Activated CD8-positive, alpha-beta memory T cell treated with anti-CD3 and anti-CD28 coated beads for 24 hours (primary cell): ENCODE measurements at regions not wholly inside any gene's neighbourhood (a gene's known extent, or its start where the extent isn't known, plus 50 kb on each side); places are given as distances from the start of the nearest gene placed in this dataset.
"Not testable (repeated sequence)": the region's sequence is repeated elsewhere in the genome, so short reads cannot be mapped to it uniquely, and the experiment has no call there.

Experiments used
- DNase-seq: peaks from one replicate; pipeline ENCODE4 v3.0.0-alpha.2; 2020

- no peak for DNase-seq
Measured at GRCh38 chr2:144914622-144915318, 394.9 kb upstream of the ZEB2 start.

DNA sequence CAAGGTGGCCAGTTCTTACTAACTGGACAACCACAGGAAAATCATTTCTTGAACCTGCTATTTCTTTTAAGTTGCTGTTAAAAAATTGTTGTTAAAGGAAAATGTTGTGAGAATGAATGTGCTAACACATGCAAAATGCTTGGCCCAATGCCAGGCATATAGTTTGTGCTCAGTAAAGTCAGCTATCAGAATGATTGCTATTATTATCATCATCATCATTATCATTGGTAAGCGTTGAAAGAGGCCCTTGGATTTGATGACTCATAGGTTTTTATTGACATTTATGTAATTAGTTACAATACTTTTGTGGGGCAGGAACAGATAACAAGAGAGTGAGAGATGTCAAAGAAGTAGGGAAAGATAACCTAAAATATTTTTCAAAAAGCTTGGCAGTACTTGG is 394.2 kb upstream of the ZEB2 start:
- no peak for DNase-seq

GRCh38 chr2:144912206-144912605 is 392.3 kb upstream of the ZEB2 start:
- no peak for DNase-seq

- no peak for DNase-seq
Measured at GRCh38 chr2:144905956-144906355, 386.0 kb upstream of the ZEB2 start.

DNA sequence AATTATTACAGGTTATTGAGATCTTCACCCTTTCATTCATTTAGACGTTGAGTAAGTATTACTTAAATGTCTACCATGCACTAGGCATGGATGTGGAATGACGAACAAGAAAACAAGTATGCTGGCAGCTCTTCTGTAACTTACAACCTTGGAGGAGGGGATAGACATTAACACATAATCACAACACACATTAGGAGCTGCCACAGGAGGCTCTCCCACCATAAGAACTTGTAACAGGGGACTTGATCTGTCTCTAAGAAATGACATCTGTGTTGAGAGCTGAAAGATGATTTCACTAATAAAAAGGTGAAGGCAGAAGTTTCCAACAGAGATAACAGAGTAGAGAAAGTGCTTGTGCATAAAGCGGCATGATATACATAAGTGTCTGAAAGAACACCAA is 384.7 kb upstream of the ZEB2 start:
- DNase-seq, result no peak

GRCh38 chr2:144903045-144903444 is 383.1 kb upstream of the ZEB2 start:
- not testable (repeated sequence) for DNase-seq

DNA sequence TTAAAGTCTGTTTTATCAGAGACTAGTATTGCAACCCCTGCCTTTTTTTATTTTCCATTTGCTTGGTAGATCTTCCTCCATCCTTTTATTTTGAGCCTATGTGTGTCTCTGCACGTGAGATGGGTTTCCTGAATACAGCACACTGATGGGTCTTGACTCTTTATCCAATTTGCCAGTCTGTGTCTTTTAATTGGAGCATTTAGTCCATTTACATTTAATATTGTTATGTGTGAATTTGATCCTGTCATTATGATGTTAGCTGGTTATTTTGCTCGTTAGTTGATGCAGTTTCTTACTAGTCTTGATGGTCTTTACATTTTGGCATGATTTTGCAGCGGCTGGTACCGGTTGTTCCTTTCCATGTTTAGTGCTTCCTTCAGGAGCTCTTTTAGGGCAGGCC is 381.5 kb upstream of the ZEB2 start:
- not testable (repeated sequence) for DNase-seq

GRCh38 chr2:144896341-144896740 is 376.4 kb upstream of the ZEB2 start:
- no peak for DNase-seq

GRCh38 chr2:144894612-144895599 is 375.0 kb upstream of the ZEB2 start:
- no peak for DNase-seq

DNA sequence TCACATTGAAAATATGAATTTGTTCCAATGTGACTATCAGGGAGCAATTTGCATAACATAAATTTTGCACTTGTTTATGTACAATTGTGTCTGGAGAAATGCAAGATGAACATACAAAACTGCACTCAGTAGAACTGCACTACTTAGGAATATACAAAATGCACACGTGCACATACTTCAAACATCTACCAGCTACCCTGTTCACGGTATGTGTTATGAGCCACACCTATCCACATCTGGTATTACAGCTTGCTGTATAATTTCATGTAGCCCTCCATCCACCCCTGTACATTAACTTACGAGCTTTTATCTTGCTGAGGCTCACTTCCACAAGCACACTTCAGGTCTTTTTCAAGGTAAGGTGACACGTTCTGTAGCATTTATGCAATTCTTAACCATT is 373.5 kb upstream of the ZEB2 start:
- DNase-seq, result no peak

GRCh38 chr2:144890828-144891227 is 370.9 kb upstream of the ZEB2 start:
- no peak for DNase-seq

DNA sequence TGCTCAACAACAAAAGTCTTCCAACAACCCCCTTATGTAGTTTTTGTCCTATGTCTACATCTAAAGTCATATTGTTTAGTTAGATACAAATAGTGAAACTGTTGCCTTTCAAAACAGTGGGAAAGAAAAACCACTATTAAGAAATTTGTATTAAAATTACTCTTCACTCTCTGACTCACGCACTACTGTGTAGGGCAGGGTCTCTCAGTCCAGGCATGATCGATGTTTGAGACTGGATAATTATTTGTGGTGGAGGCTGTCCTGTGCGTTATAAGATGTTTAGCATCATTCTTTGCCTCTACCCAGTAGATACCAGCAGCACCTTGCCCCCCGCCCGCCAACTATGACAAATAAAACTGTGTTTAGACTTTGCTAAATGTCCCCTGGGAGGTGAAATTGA is 369.4 kb upstream of the ZEB2 start:
- no peak for DNase-seq

DNA sequence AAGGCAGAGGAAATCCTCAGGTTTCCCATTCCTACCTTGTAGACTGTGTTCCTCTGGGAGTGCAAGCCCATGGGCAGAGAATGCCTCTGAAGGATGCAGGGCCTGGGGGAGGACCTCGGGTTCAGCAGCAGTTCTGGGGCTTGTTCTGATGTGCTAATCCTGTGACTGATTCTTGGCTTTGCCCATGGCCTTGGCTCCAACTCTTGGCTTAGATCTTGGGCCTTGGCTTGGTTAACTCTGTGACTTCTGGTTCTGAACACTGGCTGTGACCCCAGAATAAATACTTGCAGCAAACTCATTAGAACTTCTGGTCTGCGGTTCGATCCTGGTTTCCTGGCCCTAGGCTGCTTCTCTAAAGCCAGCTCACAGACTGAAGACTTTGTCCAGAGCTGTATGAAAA is 366.9 kb upstream of the ZEB2 start:
- DNase-seq, result no peak

- no peak for DNase-seq
Measured at GRCh38 chr2:144877893-144878292, 358.0 kb upstream of the ZEB2 start.

- no peak for DNase-seq
Measured at GRCh38 chr2:144876013-144876412, 356.1 kb upstream of the ZEB2 start.

DNA sequence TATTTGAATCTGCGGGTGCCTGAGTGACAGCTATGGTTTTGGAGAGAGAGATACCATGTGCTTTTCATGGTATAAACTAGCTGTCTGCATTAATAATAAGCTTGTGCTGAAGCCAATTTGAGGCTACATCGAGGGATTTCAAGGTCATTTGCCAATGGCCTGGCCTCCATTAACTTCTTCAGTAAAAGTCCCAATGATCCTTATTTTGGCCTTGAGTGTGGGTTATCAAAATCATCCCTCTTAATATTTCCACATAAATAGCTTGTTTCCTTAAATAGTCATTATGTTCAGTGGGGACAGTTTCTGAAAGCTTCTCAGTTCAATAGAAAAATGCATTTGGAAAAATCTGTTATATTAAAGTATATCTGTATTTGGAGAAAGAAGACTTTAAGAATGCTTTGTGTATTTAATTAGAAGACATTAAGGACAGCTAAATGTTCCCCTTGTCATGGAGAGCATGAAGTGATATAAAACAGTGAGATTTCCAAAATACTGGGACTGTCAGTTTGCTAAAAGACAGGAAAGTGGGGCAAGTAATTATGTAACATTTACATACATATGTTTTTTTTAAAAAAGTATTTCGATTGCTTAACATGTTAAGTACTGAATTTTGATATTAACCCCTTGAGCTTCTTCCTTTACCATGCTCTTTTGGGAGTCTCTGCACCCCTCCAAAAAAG is 355.5 kb upstream of the ZEB2 start:
- DNase-seq, result no peak

- no peak for DNase-seq
Measured at GRCh38 chr2:144865670-144866069, 345.8 kb upstream of the ZEB2 start.

GRCh38 chr2:144859716-144860115 is 339.8 kb upstream of the ZEB2 start:
- no peak for DNase-seq

GRCh38 chr2:144858211-144858610 is 338.3 kb upstream of the ZEB2 start:
- DNase-seq, result no peak

GRCh38 chr2:144854596-144854995 is 334.7 kb upstream of the ZEB2 start:
- DNase-seq, result no peak

DNA sequence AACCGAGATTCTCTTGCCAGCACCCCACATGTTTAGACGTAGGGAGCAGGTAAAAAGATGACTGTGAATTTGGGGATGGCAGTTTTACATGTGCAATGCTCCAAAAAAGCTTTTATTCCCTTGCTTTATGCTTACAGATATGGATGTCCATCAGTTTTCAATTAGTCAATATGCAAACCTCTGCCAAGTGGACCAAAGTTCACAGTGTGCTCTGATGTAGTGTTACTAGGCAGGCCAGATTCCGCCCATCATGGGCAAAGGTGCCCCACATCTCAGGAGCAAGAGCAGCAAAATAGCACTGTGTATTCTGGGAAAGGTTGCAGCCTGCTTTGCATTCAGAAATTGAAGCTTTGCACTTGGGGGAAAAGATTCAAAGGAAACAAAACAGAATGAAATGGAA is 329.7 kb upstream of the ZEB2 start:
- no peak for DNase-seq

DNA sequence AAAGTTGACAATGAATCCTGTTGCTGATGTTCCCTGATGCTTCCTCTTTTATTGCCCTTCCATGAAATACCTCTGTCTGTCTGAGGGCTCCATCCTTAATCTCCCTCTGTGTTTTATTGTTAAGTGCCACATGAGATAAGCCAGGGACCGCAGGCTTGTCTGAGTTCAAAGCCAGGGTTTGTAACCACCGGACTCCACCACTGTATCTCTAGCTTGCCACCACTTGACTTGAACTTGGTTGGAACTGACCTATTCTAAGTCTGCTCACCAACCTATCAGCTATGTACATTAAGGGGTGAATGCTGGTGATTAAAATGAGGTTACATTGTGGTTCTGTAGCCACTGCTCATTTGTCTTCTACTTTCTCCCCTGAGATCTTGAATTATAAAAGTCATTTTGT is 328.5 kb upstream of the ZEB2 start:
- no peak for DNase-seq

DNA sequence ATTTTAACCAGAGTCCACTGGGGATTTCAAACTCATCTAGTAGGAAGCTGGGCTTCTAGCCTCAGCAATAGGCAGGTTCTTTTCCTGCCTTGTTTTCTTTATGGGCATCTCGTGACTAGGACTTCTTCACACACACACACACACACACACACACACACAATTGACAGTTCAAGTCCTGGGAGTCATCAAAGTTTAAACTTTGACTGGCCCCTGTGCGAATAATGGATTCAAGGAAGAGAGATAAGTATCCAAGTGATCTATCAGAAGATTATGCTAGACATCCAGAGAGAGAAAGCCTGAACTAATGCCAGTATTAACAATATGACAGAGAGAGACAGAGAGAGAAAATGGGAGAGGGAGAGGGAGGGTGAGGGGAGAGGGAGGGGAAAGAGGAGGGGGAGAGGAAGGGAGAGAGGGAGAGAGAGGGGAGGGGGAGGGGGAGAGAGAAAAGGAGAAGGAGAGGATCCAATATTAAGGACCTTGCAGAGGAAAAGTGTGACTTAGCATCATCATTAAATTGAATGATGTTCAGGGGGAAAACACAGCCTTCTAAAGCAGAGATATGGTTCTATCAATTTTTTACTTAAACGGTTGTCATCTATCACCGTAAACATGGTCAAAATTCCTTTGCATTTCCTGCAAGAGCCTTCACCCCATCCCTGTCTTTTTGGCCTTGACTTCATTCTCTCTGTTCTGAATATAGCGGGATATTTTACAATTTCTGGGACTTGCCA is 327.6 kb upstream of the ZEB2 start:
- DNase-seq, result no peak
